Brain pericyte (primary cell): ENCODE measurements at regions not wholly inside any gene's neighbourhood (a gene's known extent, or its start where the extent isn't known, plus 50 kb on each side); places are given as distances from the start of the nearest gene placed in this dataset.
"Not testable (repeated sequence)": the region's sequence is repeated elsewhere in the genome, so short reads cannot be mapped to it uniquely, and the experiment has no call there.

Experiments
- DNase-seq: peaks from one replicate; pipeline ENCODE4 v3.0.0-alpha.2; 2012; ENCODE audit warnings: low read depth, low spot score

GRCh38 chr1:56268519-56269140 is 310.7 kb downstream of the PLPP3 start:
- DNase-seq: no peak

DNA sequence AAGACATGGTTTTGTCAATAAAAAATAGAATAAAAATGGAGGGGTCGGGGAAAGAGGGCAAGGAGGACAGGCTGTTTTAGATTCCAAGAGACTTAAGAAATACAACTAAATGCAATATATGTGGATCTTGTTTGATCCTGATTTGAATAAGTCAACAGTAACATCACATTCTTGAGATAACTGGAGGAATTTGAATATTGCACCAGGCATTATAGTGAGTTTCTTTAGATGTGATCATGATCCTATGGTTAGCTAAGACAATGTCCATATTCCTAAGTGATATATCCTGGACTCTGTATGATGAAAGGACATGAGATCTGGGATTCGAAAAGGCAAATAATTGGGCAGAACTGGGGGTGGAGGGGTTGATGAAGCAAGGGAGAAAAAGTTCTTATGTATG is 311.8 kb downstream of the PLPP3 start:
- no peak for DNase-seq

DNA sequence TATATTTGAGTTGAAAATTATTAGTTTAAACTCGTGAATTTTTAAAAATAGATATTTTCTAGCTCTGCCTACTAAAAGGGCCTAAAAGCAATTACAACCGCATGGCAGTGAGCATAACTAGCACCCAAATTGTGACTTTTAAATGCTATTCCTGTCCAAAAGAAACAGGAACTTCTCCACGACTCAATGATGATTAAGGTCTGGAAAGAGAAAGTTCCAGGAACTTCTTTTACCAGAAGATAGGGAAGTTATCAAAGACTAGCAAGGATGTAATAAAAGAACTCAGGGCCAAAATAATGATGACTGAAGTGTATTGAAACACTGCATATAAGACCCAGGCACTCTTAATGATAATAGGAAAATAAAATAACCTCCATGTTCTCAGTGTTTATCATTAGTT is 313.0 kb downstream of the PLPP3 start:
- DNase-seq: no peak

GRCh38 chr1:56265216-56265615 is 314.1 kb downstream of the PLPP3 start:
- no peak for DNase-seq

DNA sequence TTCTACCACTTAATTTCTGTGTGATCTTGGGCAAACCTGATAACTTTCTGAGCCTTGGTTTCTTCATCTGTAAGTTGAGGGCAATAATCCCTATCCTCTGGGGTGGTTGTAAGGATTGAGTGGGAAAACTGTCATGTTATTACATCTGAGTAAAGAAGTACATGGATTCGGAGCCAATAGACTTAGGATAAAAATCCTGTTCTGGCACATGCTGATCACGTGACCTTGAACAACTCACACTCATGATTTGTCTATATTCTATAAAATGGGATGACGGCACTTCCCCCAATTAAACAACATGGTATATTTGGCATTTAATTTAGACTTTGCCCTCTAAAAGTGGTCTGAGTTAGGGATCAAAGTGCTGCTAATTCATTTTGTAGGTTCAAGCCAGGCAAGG is 315.5 kb downstream of the PLPP3 start:
- DNase-seq: no peak

DNA sequence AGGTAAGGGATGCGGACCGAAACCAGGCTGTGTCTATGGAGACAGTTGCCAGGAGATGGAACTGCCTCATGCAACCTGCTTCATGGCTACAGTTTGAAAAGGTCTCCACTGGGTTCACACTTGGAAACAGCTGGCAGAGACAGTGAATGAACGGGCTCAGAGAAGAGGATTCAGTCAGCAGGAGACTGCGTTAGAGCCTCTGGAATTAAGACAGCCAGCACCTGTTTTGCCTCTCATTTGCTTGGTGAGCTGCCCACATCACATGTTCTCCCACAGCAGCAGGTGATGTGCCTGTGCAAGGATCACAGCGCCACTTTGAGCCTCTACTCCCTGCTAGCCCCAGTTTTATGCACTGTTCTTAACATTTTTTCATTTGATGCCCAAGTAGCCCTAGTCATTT is 321.0 kb downstream of the PLPP3 start:
- no peak for DNase-seq

- no peak for DNase-seq
Observed at GRCh38 chr1:56257726-56258125, 321.6 kb downstream of the PLPP3 start.

- no peak for DNase-seq
Observed at GRCh38 chr1:56256153-56257000, 323.0 kb downstream of the PLPP3 start.

DNA sequence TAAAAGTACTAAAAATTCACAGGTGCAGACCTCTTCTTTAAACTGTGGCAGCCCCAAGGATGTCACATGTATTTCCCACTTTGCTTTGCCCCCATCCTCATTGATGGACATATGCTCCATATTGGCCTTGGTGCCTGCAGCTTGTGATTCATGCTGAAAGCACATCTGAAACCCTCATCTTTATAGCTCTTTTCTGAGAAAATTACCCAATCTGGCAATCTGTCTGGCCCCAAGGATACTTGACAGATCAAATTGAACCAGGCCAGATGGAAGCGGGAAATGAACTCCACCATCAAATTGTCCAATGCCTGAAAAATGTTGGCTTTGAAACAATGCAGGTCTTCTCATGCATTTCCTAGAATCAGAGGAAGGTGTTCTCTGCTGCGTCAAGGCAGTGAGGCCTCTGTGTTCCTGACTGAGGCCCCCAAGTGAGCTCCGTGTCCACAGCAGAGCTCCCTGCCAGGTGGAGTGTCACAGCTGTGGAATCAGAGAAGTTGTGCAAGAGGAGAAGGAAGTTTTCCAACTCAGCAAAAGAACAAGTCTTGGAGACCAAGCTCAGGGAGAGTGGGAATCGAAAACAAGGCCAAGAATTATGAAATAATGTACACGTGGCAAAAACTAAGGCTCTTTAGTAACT is 323.7 kb downstream of the PLPP3 start:
- no peak for DNase-seq

- DNase-seq: no peak
Observed at GRCh38 chr1:56254130-56254529, 325.2 kb downstream of the PLPP3 start.

- DNase-seq: no peak
Observed at GRCh38 chr1:56250809-56251208, 328.6 kb downstream of the PLPP3 start.

- no peak for DNase-seq
Observed at GRCh38 chr1:56249234-56249633, 330.1 kb downstream of the PLPP3 start.

GRCh38 chr1:56248138-56248537 is 331.2 kb downstream of the PLPP3 start:
- no peak for DNase-seq

GRCh38 chr1:56246726-56247125 is 332.6 kb downstream of the PLPP3 start:
- not testable (repeated sequence) for DNase-seq

DNA sequence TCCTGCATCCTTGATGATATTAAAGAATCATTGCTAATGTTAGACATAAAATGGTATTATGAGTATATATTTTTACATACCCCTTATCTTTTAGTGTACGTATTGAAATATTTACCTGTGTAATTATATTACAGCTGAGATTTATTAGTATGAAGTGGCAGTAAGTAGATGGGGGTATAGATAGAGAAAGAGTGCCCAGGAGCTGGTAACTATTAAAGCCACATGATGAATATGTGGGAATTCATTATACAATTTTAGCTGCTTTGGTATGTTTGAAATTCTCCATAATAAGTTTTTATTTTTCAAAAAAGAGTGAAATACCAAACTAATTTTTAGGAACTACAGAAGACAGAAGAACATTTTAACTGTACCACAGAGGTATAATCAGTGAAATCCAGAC is 339.0 kb downstream of the PLPP3 start:
- no peak for DNase-seq

DNA sequence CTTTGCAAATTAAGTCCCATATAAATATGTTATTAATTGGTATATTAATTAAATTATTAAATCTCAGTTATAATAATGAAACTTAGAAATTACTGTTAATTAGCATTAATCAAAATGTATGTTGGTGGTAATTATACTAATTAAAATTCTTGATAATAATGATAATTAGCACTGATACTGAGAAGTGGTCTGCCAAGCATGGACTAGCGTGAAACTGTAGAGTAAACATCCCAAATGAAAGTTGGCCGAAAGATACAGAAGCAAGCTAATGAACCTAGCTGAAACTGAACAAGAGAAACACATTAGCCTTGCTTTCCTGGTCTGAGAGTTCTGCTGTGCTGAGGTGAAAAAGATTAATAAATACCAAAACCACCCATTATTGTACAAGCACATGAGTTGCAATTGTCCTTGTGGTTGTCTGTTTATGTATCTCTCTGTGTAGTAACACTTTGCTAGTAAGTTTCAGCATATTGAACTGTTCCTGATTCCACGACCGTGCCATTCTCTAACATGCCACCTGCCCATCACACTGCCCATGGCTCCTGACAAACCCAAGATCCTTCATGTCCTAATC is 341.8 kb downstream of the PLPP3 start:
- no peak for DNase-seq

- DNase-seq: no peak
Observed at GRCh38 chr1:56236688-56237087, 342.7 kb downstream of the PLPP3 start.

DNA sequence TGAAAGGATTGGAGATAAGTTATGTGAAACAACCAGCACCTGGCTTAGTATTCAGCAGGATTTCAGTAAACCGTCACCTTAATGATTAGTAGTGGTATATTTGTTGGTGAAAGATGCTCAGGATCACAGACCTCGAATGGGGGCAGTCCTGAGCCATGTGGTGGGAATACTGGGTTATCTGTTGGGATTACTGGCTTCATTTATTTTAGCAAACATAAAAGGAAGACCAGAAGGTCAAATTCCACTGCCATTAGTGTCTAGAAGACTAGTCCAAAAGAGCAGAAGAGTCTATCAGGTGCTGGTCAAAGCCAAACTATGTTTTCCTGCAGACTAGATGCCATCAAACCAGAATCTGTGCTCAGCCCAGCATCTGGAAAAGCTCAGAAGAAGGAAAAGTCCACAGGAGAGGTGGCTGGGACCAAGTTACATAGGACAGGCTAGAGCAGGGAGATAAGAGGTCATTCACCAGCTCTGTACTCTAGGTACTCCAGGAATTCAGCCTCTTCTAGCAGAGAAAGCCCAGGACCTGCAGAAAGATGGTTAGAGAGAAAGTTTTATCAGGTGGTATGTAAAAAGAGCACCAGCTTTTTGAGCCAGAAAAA is 343.4 kb downstream of the PLPP3 start:
- DNase-seq: no peak

DNA sequence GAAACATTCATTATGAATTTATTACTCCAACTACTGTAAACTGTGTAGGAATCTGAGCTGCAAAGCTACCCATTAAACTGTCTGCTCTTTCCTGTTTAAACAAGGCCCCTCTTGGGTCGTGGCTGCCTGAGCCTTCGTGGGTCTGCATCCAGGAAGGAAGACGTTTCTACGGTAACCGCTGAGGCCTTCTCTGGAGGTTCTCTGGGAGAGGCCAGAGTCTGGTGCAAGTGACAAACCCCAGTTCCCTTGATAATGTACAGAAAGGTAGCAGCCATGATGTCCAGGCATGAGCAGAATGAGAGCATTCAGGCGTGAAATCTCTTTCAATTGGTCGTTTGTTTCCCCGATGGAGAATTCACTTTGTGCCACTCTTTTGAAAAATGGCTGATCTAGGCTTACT is 350.2 kb downstream of the PLPP3 start:
- no peak for DNase-seq

DNA sequence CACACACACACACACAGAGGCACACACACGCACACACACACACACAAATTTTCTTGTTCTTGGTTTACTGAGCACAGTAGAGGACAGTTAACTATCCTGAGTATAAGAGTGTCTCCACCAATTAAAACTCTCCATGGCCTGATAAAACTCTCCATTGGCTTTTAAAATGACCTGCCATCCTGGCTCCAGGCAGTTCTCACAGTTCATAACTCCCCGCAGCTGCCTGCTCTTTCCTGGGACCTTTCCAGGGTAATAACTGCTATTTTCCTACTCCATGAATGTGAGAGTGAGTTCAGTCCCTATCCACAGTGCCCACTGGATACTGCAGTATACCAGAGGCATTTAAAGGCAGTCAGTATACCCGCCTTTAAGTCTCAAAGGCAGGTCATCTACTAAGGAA is 351.5 kb downstream of the PLPP3 start:
- no peak for DNase-seq

- DNase-seq: no peak
Observed at GRCh38 chr1:56227401-56227800, 352.0 kb downstream of the PLPP3 start.
